ENCODE measurements at regions not wholly inside any gene's neighbourhood (a gene's known extent, or its start where the extent isn't known, plus 50 kb on each side); places are given as distances from the start of the nearest gene placed in this dataset.

DNA sequence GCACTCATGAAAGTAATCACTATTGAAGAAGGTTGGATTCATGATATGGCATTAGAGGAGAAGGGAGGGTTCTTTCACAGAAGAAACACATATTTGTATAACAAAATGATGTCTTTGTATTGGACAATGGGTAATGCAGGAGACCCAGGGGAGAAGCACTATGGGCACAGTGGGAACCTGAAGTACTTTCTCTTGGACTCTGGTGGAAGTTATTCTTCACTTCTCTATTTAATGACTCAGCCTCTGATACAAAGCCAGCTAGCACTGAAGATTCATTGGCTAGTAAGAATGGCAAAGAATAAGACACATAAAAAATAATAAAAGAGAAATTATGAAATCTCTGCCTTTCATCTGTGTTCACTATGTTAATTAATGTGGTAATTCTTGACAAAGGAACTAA lies 149.9 kb upstream of the PRR16 start:
- DNase-seq (ENCODE audit: low read depth, low spot score) = no peak
- H3K9ac ChIP-seq (ENCODE audit: control insufficient read depth, extremely low read depth, insufficient read depth, low read length) = no peak overlapping the region
- no peaks in the 10 kb centered on the region for H3K9me1 ChIP-seq (ENCODE audit: control insufficient read depth, extremely low read depth, insufficient read depth, low read length)
- no peaks in the 10 kb centered on the region for H3K79me2 ChIP-seq (ENCODE audit: control insufficient read depth, insufficient read depth, low read length)
- dilution Hi-C loops (cut with MboI; ENCODE audit: extremely low pct_ligation_motif_present, low sequenced_read_pairs) = no loop called here
- H3K9me3 ChIP-seq (ENCODE audit: control insufficient read depth, low read depth, low read length) = no peaks in the 10 kb centered on the region
- H3K36me3 ChIP-seq (ENCODE audit: control insufficient read depth in 2 of 2, extremely low read depth in 1 of 2, insufficient read depth in 2 of 2, low read length in 2 of 2) = no peaks in the 10 kb centered on the region
- no peaks in the 10 kb centered on the region for H3K4me1 ChIP-seq (ENCODE audit: control insufficient read depth, extremely low read depth, insufficient read depth, low read length)
- H4K20me1 ChIP-seq (ENCODE audit: control insufficient read depth, extremely low read depth, insufficient read depth, low read length) = no peaks in the 10 kb centered on the region
- H3K27me3 ChIP-seq (ENCODE audit: control insufficient read depth, extremely low read depth, insufficient read depth, low read length) = no peaks in the 10 kb centered on the region
- H3K27ac ChIP-seq (ENCODE audit: control insufficient read depth, insufficient read depth, low read length) = no peak overlapping the region
- H3K4me2 ChIP-seq (ENCODE audit: control insufficient read depth, extremely low read depth, insufficient read depth, low read depth, low read length) = no peak overlapping the region
- FAIRE-seq = no peak
- H2AFZ ChIP-seq (ENCODE audit: control insufficient read depth, low read length) = no peak overlapping the region
- H3K4me3 ChIP-seq (ENCODE audit: control insufficient read depth in 2 of 3, extremely low read depth in 1 of 3, insufficient read depth in 2 of 3, low read depth in 1 of 3, low read length in 3 of 3) = no peak overlapping the region
- TF ChIP-seq, protein P1, sequence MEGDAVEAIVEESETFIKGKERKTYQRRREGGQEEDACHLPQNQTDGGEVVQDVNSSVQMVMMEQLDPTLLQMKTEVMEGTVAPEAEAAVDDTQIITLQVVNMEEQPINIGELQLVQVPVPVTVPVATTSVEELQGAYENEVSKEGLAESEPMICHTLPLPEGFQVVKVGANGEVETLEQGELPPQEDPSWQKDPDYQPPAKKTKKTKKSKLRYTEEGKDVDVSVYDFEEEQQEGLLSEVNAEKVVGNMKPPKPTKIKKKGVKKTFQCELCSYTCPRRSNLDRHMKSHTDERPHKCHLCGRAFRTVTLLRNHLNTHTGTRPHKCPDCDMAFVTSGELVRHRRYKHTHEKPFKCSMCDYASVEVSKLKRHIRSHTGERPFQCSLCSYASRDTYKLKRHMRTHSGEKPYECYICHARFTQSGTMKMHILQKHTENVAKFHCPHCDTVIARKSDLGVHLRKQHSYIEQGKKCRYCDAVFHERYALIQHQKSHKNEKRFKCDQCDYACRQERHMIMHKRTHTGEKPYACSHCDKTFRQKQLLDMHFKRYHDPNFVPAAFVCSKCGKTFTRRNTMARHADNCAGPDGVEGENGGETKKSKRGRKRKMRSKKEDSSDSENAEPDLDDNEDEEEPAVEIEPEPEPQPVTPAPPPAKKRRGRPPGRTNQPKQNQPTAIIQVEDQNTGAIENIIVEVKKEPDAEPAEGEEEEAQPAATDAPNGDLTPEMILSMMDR (optimal IDR thresholded peaks at IDR 0.05 in 1 of 3, IDR thresholded peaks at IDR 0.05 in 1 of 3, conservative IDR thresholded peaks at IDR 0.05 in 1 of 3; ENCODE audit: extremely low read depth in 1 of 3, insufficient read depth in 2 of 3, low read length in 3 of 3) = no peak
- no peak for TF ChIP-seq EZH2 (IDR thresholded peaks at IDR 0.05; ENCODE audit: low read length)

DNA sequence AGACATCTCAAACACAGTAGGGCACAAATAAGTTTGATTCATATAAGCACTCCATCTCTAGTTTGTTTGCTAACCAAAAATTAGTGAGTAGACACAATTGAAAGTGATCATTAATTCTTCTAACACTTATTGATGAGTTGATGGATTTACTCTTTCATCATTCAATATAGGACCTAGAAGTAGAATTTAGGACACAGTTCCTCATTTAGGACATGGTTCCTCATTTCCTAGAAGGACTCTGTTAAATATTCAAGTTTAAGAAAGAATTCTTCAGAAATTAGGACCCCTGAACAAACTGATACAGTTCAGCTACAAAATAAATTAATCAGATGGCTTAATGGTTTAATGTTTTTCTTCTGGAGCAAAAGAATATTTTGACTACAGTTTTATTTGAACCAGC lies 143.5 kb upstream of the PRR16 start:
- Histone ChIP-seq H3K79me2 (ENCODE audit: control insufficient read depth, insufficient read depth, low read length) (no peaks in the 10 kb centered on the region), H3K4me1 (ENCODE audit: control insufficient read depth, extremely low read depth, insufficient read depth, low read length) (no peaks in the 10 kb centered on the region), H3K9me1 (ENCODE audit: control insufficient read depth, extremely low read depth, insufficient read depth, low read length) (no peaks in the 10 kb centered on the region), H3K4me2 (ENCODE audit: control insufficient read depth, extremely low read depth, insufficient read depth, low read depth, low read length) (no peak overlapping the region), H3K9ac (ENCODE audit: control insufficient read depth, extremely low read depth, insufficient read depth, low read length) (no peak overlapping the region), H2AFZ (ENCODE audit: control insufficient read depth, low read length) (no peak overlapping the region), H3K4me3 (ENCODE audit: control insufficient read depth in 2 of 3, extremely low read depth in 1 of 3, insufficient read depth in 2 of 3, low read depth in 1 of 3, low read length in 3 of 3) (no peak overlapping the region), H3K9me3 (ENCODE audit: control insufficient read depth, low read depth, low read length) (no peaks in the 10 kb centered on the region), H3K27me3 (ENCODE audit: control insufficient read depth, extremely low read depth, insufficient read depth, low read length) (no peaks in the 10 kb centered on the region), H3K36me3 (ENCODE audit: control insufficient read depth in 2 of 2, extremely low read depth in 1 of 2, insufficient read depth in 2 of 2, low read length in 2 of 2) (no peaks in the 10 kb centered on the region), H3K27ac (ENCODE audit: control insufficient read depth, insufficient read depth, low read length) (no peak overlapping the region), H4K20me1 (ENCODE audit: control insufficient read depth, extremely low read depth, insufficient read depth, low read length) (no peaks in the 10 kb centered on the region)
- FAIRE-seq (no peak), DNase-seq (ENCODE audit: low read depth, low spot score) (no peak)
- dilution Hi-C loops (cut with MboI; ENCODE audit: extremely low pct_ligation_motif_present, low sequenced_read_pairs) = no loop called here
- TF ChIP-seq EZH2 (IDR thresholded peaks at IDR 0.05; ENCODE audit: low read length) = no peak
- TF ChIP-seq, protein P1 (optimal IDR thresholded peaks at IDR 0.05 in 1 of 3, IDR thresholded peaks at IDR 0.05 in 1 of 3, conservative IDR thresholded peaks at IDR 0.05 in 1 of 3; ENCODE audit: extremely low read depth in 1 of 3, insufficient read depth in 2 of 3, low read length in 3 of 3) = no peak
